Activated CD4-positive, alpha-beta T cell treated with anti-CD3 and anti-CD28 coated beads for 36 hours (primary cell): ENCODE measurements at regions not wholly inside any gene's neighbourhood (a gene's known extent, or its start where the extent isn't known, plus 50 kb on each side); places are given as distances from the start of the nearest gene placed in this dataset.

ENCODE experiments used
- ATAC-seq: fragments of 200-7000 bp; cut with Tn5 transposase; one replicate; pipeline ENCODE4 v1.10.0; 2021; ENCODE audit warnings: mild to moderate bottlenecking, moderate library complexity
- CTCF ChIA-PET: fragments of 350-600 bp; sonication (Branson Sonifier 250); formaldehyde crosslinking; loops from one replicate; lab custom pipeline; 2021; ENCODE audit warnings: antibody characterized with exemption; lab: Charles Lee
- POLR2A ChIA-PET: fragments of 350-600 bp; sonication (Branson Sonifier 250); formaldehyde crosslinking; loops from one replicate; lab custom pipeline; 2021; ENCODE audit warnings: antibody characterized with exemption, inconsistent platforms; lab: Charles Lee
- DNase-seq: peaks from one replicate; pipeline ENCODE4 v3.0.0-alpha.2; 2020
- H3K27ac Mint-ChIP-seq: one replicate; pipeline ENCODE4 v1.8.0; 2021; ENCODE audit warnings: mixed read lengths
- H3K27me3 Mint-ChIP-seq: one replicate; pipeline ENCODE4 v1.8.0; 2021; ENCODE audit warnings: mixed read lengths
- H3K36me3 Mint-ChIP-seq: one replicate; pipeline ENCODE4 v1.8.0; 2021; ENCODE audit warnings: low read depth, mixed read lengths
- H3K4me1 Mint-ChIP-seq: one replicate; pipeline ENCODE4 v1.8.0; 2021; ENCODE audit warnings: mixed read lengths
- H3K4me3 Mint-ChIP-seq: one replicate; pipeline ENCODE4 v1.8.0; 2021; ENCODE audit warnings: mild to moderate bottlenecking, moderate library complexity, mixed read lengths
- H3K9me3 Mint-ChIP-seq: one replicate; pipeline ENCODE4 v1.8.0; 2021; ENCODE audit warnings: low read depth, mixed read lengths
- intact Hi-C, 2 experiments: fragments of 100-400 bp; cut with DNase I in 1 of 2; cut with micrococcal nuclease in 1 of 2; formaldehyde crosslinking; loops; one replicate each; pipeline versions ENCODE4 v1.14.2 to v1.15.1; 2022 to 2024; cut with DNase I, micrococcal nuclease

GRCh38 chr20:57095426-57095825, 171.0 kb downstream of the BMP7 start:
- ChIA-PET POLR2A (interaction anchor here (0.5 kb wide), 1 partner anchor 166 kb away, joined by 3 read pairs; no protein-coding TSS in a partner anchor), CTCF (interaction anchor here (1.0 to 1.1 kb wide), 4 partner anchors 234 to 254 kb away, joined by 3 to 4 read pairs (median 3); partner anchors contain the start of gene SPO11)
- DNase-seq: no peak
- Mint-ChIP-seq H3K4me3 (no peak overlapping the region), H3K27ac (no peak overlapping the region), H3K27me3 (peaks cover 9% of the 10 kb centered on the region), H3K9me3 (no peaks in the 10 kb centered on the region), H3K36me3 (no peaks in the 10 kb centered on the region), H3K4me1 (peaks cover 11% of the 10 kb centered on the region)
- intact Hi-C loops: no loop called here
- no peak for ATAC-seq

GRCh38 chr20:57097245-57097915, 169.1 kb downstream of the BMP7 start:
- ChIA-PET POLR2A (no interaction called here), CTCF (interaction anchor here (1.1 kb wide), 2 partner anchors 235 to 249 kb away, joined by 3 read pairs; no protein-coding TSS in a partner anchor)
- no peaks in the 10 kb centered on the region for H3K9me3 Mint-ChIP-seq
- H3K27me3 Mint-ChIP-seq: peaks cover 9% of the 10 kb centered on the region
- no peak overlapping the region for H3K4me3 Mint-ChIP-seq
- H3K36me3 Mint-ChIP-seq: no peaks in the 10 kb centered on the region
- ATAC-seq (no peak), DNase-seq (no peak)
- intact Hi-C loops: no loop called here
- no peak overlapping the region for H3K27ac Mint-ChIP-seq
- peaks cover under 1% of the 10 kb centered on the region for H3K4me1 Mint-ChIP-seq

- no peaks in the 10 kb centered on the region for H3K9me3 Mint-ChIP-seq
- no peak overlapping the region for H3K4me3 Mint-ChIP-seq
- no peak for ATAC-seq
- no peaks in the 10 kb centered on the region for H3K36me3 Mint-ChIP-seq
- ChIA-PET CTCF (no interaction called here), POLR2A (no interaction called here)
- H3K4me1 Mint-ChIP-seq: no peaks in the 10 kb centered on the region
- intact Hi-C loops: loop anchor here in 1 of 2 experiments (10.0 kb wide), 1 partner anchor 163 kb away; the partner anchor contains the start of gene BMP7
- H3K27ac Mint-ChIP-seq: no peak overlapping the region
- no peak for DNase-seq
- H3K27me3 Mint-ChIP-seq: peaks cover 6% of the 10 kb centered on the region
These were observed 164.3 kb downstream of the BMP7 start for GRCh38 chr20:57102160-57102559.

- ATAC-seq: no peak
- CTCF ChIA-PET: interaction anchor here (1.3 kb wide), 1 partner anchor 12 kb away, joined by 3 read pairs; no protein-coding TSS in a partner anchor
These were observed 163.9 kb downstream of the BMP7 start for GRCh38 chr20:57102566-57102965.

GRCh38 chr20:57103146-57103800, 163.2 kb downstream of the BMP7 start:
- POLR2A ChIA-PET: no interaction called here
- intact Hi-C loops: loop anchor here in 1 of 2 experiments (10.0 kb wide), 1 partner anchor 162 kb away; the partner anchor contains the start of gene BMP7
- CTCF ChIA-PET: interaction anchor here (0.6 to 1.3 kb wide), 2 partner anchors 13 to 527 kb away, joined by 3 read pairs; no protein-coding TSS in a partner anchor

More at GRCh38 chr20:57102566-57102965, 163.9 kb downstream of the BMP7 start:
- POLR2A ChIA-PET: no interaction called here
- no peak for DNase-seq
- Mint-ChIP-seq H3K27me3 (peaks cover 6% of the 10 kb centered on the region), H3K27ac (no peak overlapping the region), H3K36me3 (no peaks in the 10 kb centered on the region), H3K4me3 (no peak overlapping the region), H3K4me1 (no peaks in the 10 kb centered on the region), H3K9me3 (no peaks in the 10 kb centered on the region)
- intact Hi-C loops: loop anchor here in 1 of 2 experiments (10.0 kb wide), 1 partner anchor 162 kb away; the partner anchor contains the start of gene BMP7

DNA sequence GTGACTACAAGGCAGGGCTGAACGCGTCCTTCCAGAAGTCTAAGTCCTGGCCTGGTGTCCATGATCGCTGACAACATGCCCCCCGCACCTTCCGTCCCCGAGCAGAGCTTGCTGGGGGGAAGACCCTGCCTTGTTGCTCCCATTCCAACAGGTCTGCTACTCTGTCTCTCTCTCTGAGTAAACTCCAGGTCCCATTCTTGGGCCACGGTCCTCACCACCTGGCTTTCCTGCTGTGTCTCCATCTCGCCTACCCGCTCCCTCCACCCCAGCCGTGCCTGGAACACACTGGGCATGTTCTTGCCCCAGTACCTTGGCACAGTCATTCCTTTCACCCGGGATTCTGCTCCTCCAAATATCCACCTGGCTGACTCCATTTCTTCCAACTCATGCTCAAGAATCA, 162.3 kb downstream of the BMP7 start:
- ATAC-seq (no peak), DNase-seq (no peak)
- no peak overlapping the region for H3K27ac Mint-ChIP-seq
- ChIA-PET CTCF (no interaction called here), POLR2A (no interaction called here)
- no peaks in the 10 kb centered on the region for H3K4me1 Mint-ChIP-seq
- no peaks in the 10 kb centered on the region for H3K9me3 Mint-ChIP-seq
- H3K36me3 Mint-ChIP-seq: no peaks in the 10 kb centered on the region
- no peak overlapping the region for H3K4me3 Mint-ChIP-seq
- peaks cover 11% of the 10 kb centered on the region for H3K27me3 Mint-ChIP-seq
- intact Hi-C loops: loop anchor here in 1 of 2 experiments (10.0 kb wide), 1 partner anchor 161 kb away; the partner anchor contains the start of gene BMP7

More at GRCh38 chr20:57103146-57103800, 163.2 kb downstream of the BMP7 start:
- Mint-ChIP-seq H3K27me3 (peaks cover 7% of the 10 kb centered on the region), H3K36me3 (no peaks in the 10 kb centered on the region), H3K4me1 (no peaks in the 10 kb centered on the region), H3K9me3 (no peaks in the 10 kb centered on the region), H3K27ac (no peak overlapping the region), H3K4me3 (no peak overlapping the region)
- no peak for ATAC-seq
- DNase-seq: no peak

- intact Hi-C loops: loop anchor here in 1 of 2 experiments (10.0 kb wide), 1 partner anchor 160 kb away; the partner anchor contains the start of gene BMP7
- POLR2A ChIA-PET: no interaction called here
- ATAC-seq (no peak), DNase-seq (no peak)
- H3K9me3 Mint-ChIP-seq: no peaks in the 10 kb centered on the region
- no peaks in the 10 kb centered on the region for H3K4me1 Mint-ChIP-seq
- CTCF ChIA-PET: no interaction called here
- no peak overlapping the region for H3K27ac Mint-ChIP-seq
- H3K4me3 Mint-ChIP-seq: no peak overlapping the region
- peaks cover 8% of the 10 kb centered on the region for H3K27me3 Mint-ChIP-seq
- H3K36me3 Mint-ChIP-seq: no peaks in the 10 kb centered on the region
These were observed 161.7 kb downstream of the BMP7 start for GRCh38 chr20:57104651-57105204.

- intact Hi-C loops: loop anchor here in 1 of 2 experiments (10.0 kb wide), 1 partner anchor 159 kb away; the partner anchor contains the start of gene BMP7
- POLR2A ChIA-PET: no interaction called here
- CTCF ChIA-PET: no interaction called here
- H3K4me3 Mint-ChIP-seq: no peak overlapping the region
- H3K4me1 Mint-ChIP-seq: no peaks in the 10 kb centered on the region
- no peak overlapping the region for H3K27ac Mint-ChIP-seq
- no peaks in the 10 kb centered on the region for H3K36me3 Mint-ChIP-seq
- ATAC-seq (no peak), DNase-seq (no peak)
- peaks cover 11% of the 10 kb centered on the region for H3K27me3 Mint-ChIP-seq
- H3K9me3 Mint-ChIP-seq: no peaks in the 10 kb centered on the region
These were observed 160.3 kb downstream of the BMP7 start for GRCh38 chr20:57106030-57106682.

GRCh38 chr20:57106692-57107091, 159.7 kb downstream of the BMP7 start:
- H3K36me3 Mint-ChIP-seq: no peaks in the 10 kb centered on the region
- H3K4me1 Mint-ChIP-seq: no peaks in the 10 kb centered on the region
- peaks cover 9% of the 10 kb centered on the region for H3K27me3 Mint-ChIP-seq
- H3K4me3 Mint-ChIP-seq: no peak overlapping the region
- CTCF ChIA-PET: no interaction called here
- H3K27ac Mint-ChIP-seq: no peak overlapping the region
- intact Hi-C loops: loop anchor here in 1 of 2 experiments (10.0 kb wide), 1 partner anchor 158 kb away; the partner anchor contains the start of gene BMP7
- ATAC-seq (no peak), DNase-seq (no peak)
- POLR2A ChIA-PET: no interaction called here
- H3K9me3 Mint-ChIP-seq: no peaks in the 10 kb centered on the region

GRCh38 chr20:57107208-57107607, 159.2 kb downstream of the BMP7 start:
- CTCF ChIA-PET: no interaction called here
- no peaks in the 10 kb centered on the region for H3K36me3 Mint-ChIP-seq

More at GRCh38 chr20:57107208-57107607, 159.2 kb downstream of the BMP7 start:
- POLR2A ChIA-PET: no interaction called here
- intact Hi-C loops: loop anchor here in 1 of 2 experiments (10.0 kb wide), 1 partner anchor 158 kb away; the partner anchor contains the start of gene BMP7
- no peak for ATAC-seq
- no peaks in the 10 kb centered on the region for H3K9me3 Mint-ChIP-seq
- H3K4me3 Mint-ChIP-seq: no peak overlapping the region
- no peak overlapping the region for H3K27ac Mint-ChIP-seq
- H3K27me3 Mint-ChIP-seq: peaks cover 9% of the 10 kb centered on the region
- no peak for DNase-seq
- H3K4me1 Mint-ChIP-seq: no peaks in the 10 kb centered on the region
